ENCODE measurements at regions not wholly inside any gene's neighbourhood (a gene's known extent, or its start where the extent isn't known, plus 50 kb on each side); places are given as distances from the start of the nearest gene placed in this dataset.

GRCh38 chr2:191526091-191526490 is 151.8 kb upstream of the NABP1 start:
- H3K9ac ChIP-seq = no peak overlapping the region
- no peaks in the 10 kb centered on the region for H3K4me1 ChIP-seq (ENCODE audit: low read depth, poor library complexity, severe bottlenecking)
- H3K79me2 ChIP-seq (ENCODE audit: insufficient read depth, low read depth) = no peaks in the 10 kb centered on the region
- H3K27ac ChIP-seq = no peak overlapping the region
- H3K4me2 ChIP-seq = no peak overlapping the region
- H2AFZ ChIP-seq (ENCODE audit: low read depth) = no peak overlapping the region
- no peaks in the 10 kb centered on the region for H3K36me3 ChIP-seq (ENCODE audit: insufficient read depth)
- no peaks in the 10 kb centered on the region for H3K27me3 ChIP-seq (ENCODE audit: insufficient read depth, low read depth)
- no peaks in the 10 kb centered on the region for H4K20me1 ChIP-seq (ENCODE audit: insufficient read depth)
- no peak for TF ChIP-seq CTCF (conservative IDR thresholded peaks at IDR 0.05; ENCODE audit: low read depth, low read length)
- H3K4me3 ChIP-seq (IDR thresholded peaks at IDR 0.05; ENCODE audit: insufficient read depth, low read depth, low read length) = no peak overlapping the region

GRCh38 chr2:191526536-191526935 is 151.4 kb upstream of the NABP1 start:
- no peaks in the 10 kb centered on the region for H3K36me3 ChIP-seq (ENCODE audit: insufficient read depth)
- no peak for TF ChIP-seq CTCF (conservative IDR thresholded peaks at IDR 0.05; ENCODE audit: low read depth, low read length)
- H3K4me3 ChIP-seq (IDR thresholded peaks at IDR 0.05; ENCODE audit: insufficient read depth, low read depth, low read length) = no peak overlapping the region
- no peak overlapping the region for H3K4me2 ChIP-seq
- no peak overlapping the region for H2AFZ ChIP-seq (ENCODE audit: low read depth)
- H3K4me1 ChIP-seq (ENCODE audit: low read depth, poor library complexity, severe bottlenecking) = no peaks in the 10 kb centered on the region
- no peak overlapping the region for H3K27ac ChIP-seq
- no peaks in the 10 kb centered on the region for H3K79me2 ChIP-seq (ENCODE audit: insufficient read depth, low read depth)
- H4K20me1 ChIP-seq (ENCODE audit: insufficient read depth) = no peaks in the 10 kb centered on the region
- no peak overlapping the region for H3K9ac ChIP-seq
- no peaks in the 10 kb centered on the region for H3K27me3 ChIP-seq (ENCODE audit: insufficient read depth, low read depth)

- Histone ChIP-seq H3K4me1 (ENCODE audit: low read depth, poor library complexity, severe bottlenecking) (no peaks in the 10 kb centered on the region), H3K36me3 (ENCODE audit: insufficient read depth) (no peaks in the 10 kb centered on the region), H3K4me2 (no peak overlapping the region), H4K20me1 (ENCODE audit: insufficient read depth) (no peaks in the 10 kb centered on the region), H3K9ac (no peak overlapping the region), H3K27ac (no peak overlapping the region), H3K4me3 (IDR thresholded peaks at IDR 0.05; ENCODE audit: insufficient read depth, low read depth, low read length) (no peak overlapping the region), H3K27me3 (ENCODE audit: insufficient read depth, low read depth) (no peaks in the 10 kb centered on the region), H3K79me2 (ENCODE audit: insufficient read depth, low read depth) (no peaks in the 10 kb centered on the region), H2AFZ (ENCODE audit: low read depth) (no peak overlapping the region)
- TF ChIP-seq CTCF (conservative IDR thresholded peaks at IDR 0.05; ENCODE audit: low read depth, low read length) = no peak
These were observed 150.9 kb upstream of the NABP1 start for GRCh38 chr2:191526953-191527556.

GRCh38 chr2:191530618-191531017 is 147.3 kb upstream of the NABP1 start:
- H3K27ac ChIP-seq = no peak overlapping the region
- no peak overlapping the region for H3K4me2 ChIP-seq
- no peak for TF ChIP-seq CTCF (conservative IDR thresholded peaks at IDR 0.05; ENCODE audit: low read depth, low read length)
- H2AFZ ChIP-seq (ENCODE audit: low read depth) = no peak overlapping the region
- H3K4me3 ChIP-seq (IDR thresholded peaks at IDR 0.05; ENCODE audit: insufficient read depth, low read depth, low read length) = no peak overlapping the region
- no peak overlapping the region for H3K9ac ChIP-seq
- H3K27me3 ChIP-seq (ENCODE audit: insufficient read depth, low read depth) = no peaks in the 10 kb centered on the region
- H3K4me1 ChIP-seq (ENCODE audit: low read depth, poor library complexity, severe bottlenecking) = no peaks in the 10 kb centered on the region
- no peaks in the 10 kb centered on the region for H3K79me2 ChIP-seq (ENCODE audit: insufficient read depth, low read depth)
- no peaks in the 10 kb centered on the region for H3K36me3 ChIP-seq (ENCODE audit: insufficient read depth)
- H4K20me1 ChIP-seq (ENCODE audit: insufficient read depth) = no peaks in the 10 kb centered on the region
